ENCODE measurements at regions not wholly inside any gene's neighbourhood (a gene's known extent, or its start where the extent isn't known, plus 50 kb on each side); places are given as distances from the start of the nearest gene placed in this dataset.

GRCh38 chr6:156434795-156435190 is 342.4 kb upstream of the ARID1B start:
- Histone ChIP-seq H4K8ac (ENCODE audit: low read depth in 2 of 2, low read length in 2 of 2) (no peak overlapping the region), H3K4ac (ENCODE audit: low read depth, low read length) (no peak overlapping the region), H4K91ac (ENCODE audit: insufficient read depth, low read depth, low read length) (no peak overlapping the region), H2BK5ac (ENCODE audit: low read depth, low read length, poor library complexity, severe bottlenecking) (no peak overlapping the region), H3K4me3 (ENCODE audit: insufficient read depth, low read depth, low read length) (no peak overlapping the region), H4K20me1 (ENCODE audit: insufficient read depth, low read length) (no peaks in the 10 kb centered on the region), H4K5ac (ENCODE audit: low read depth, low read length) (no peak overlapping the region), H2AFZ (replicated peaks; ENCODE audit: low read length, poor library complexity) (no peak overlapping the region), H2BK15ac (ENCODE audit: low read depth, low read length) (no peak overlapping the region), H3K36me3 (ENCODE audit: control insufficient read depth, insufficient read depth, low read length) (no peaks in the 10 kb centered on the region), H3K23ac (ENCODE audit: low read depth, low read length) (no peak overlapping the region), H2AK9ac (replicated peaks; ENCODE audit: low read depth, low read length, poor library complexity) (no peak overlapping the region), H3K4me2 (ENCODE audit: low read depth, low read length) (no peak overlapping the region), H3K14ac (replicated peaks; ENCODE audit: low read depth, low read length) (no peak overlapping the region), H2AK5ac (ENCODE audit: low read depth, low read length) (no peak overlapping the region), H3K4me1 (ENCODE audit: control insufficient read depth, insufficient read depth, low read length) (peaks cover 4% of the 10 kb centered on the region), H3K9me3 (ENCODE audit: control insufficient read depth, insufficient read depth, low read length) (no peaks in the 10 kb centered on the region), H3K18ac (ENCODE audit: low read depth, low read length) (no peak overlapping the region), H3K27ac (ENCODE audit: insufficient read depth, low read length) (no peak overlapping the region), H2BK20ac (ENCODE audit: low read depth, low read length) (no peak overlapping the region), H3K9ac (ENCODE audit: low read depth, low read length) (no peak overlapping the region), H3K27me3 (ENCODE audit: control insufficient read depth, insufficient read depth, low read length) (no peaks in the 10 kb centered on the region), H3K9me1 (ENCODE audit: insufficient read depth, low read length) (no peaks in the 10 kb centered on the region), H3K79me1 (ENCODE audit: low read depth in 1 of 2, low read length in 2 of 2) (no peaks in the 10 kb centered on the region), H2BK120ac (ENCODE audit: low read depth, low read length) (no peak overlapping the region), H3K56ac (ENCODE audit: extremely low read depth, insufficient read depth, low read length) (no peak overlapping the region)
- CTCF ChIA-PET = no interaction called here
- intact Hi-C loops (cut with micrococcal nuclease) (no loop called here), dilution Hi-C loops (cut with HindIII; ENCODE audit: low sequenced_read_pairs, unreplicated experiment) (no loop called here), in situ Hi-C loops (cut with MboI; ENCODE audit: low sequenced_read_pairs) (no loop called here)
- POLR2A ChIA-PET (ENCODE audit: unreplicated experiment) = no interaction called here
- TF ChIP-seq MAZ (IDR thresholded peaks at IDR 0.05; ENCODE audit: borderline replicate concordance, low read depth, low read length) = no peak
- TF ChIP-seq SMC3 (IDR thresholded peaks at IDR 0.05; ENCODE audit: low read depth, low read length) = no peak
- BruUV-seq (replicated peaks) = no TSS peak
- DNase-seq = no peak
- no peak for ATAC-seq (ENCODE audit: low read depth)
- whole genome bisulfite sequencing, 2 experiments (ENCODE audit: extremely low coverage in 2 of 2, insufficient read length in 1 of 2) = no CpG with 5 or more reads among the region's 2 CpGs
